GM18951 (cell line): ENCODE measurements at regions not wholly inside any gene's neighbourhood (a gene's known extent, or its start where the extent isn't known, plus 50 kb on each side); places are given as distances from the start of the nearest gene placed in this dataset.

Experiments
- POLR2A ChIP-seq: IDR thresholded peaks from 4 replicates; pipeline ENCODE4 v1.6.1; 2011; ENCODE audit warnings: mild to moderate bottlenecking; ENCODE audit not compliant: insufficient read length, insufficient read depth; ENCODE audit errors: extremely low read depth
- in situ Hi-C: fragments of 300-500 bp; cut with MboI; formaldehyde crosslinking; loops from one replicate; pipeline ENCODE4 v1.12.0; 2022; ENCODE audit warnings: low sequenced_read_pairs, mixed read lengths, inconsistent platforms; ENCODE audit not compliant: unreplicated experiment

- in situ Hi-C loops: no loop called here
- TF ChIP-seq POLR2A: no peak
These were observed 97.6 kb upstream of the BCOR start for GRCh38 chrX:40195368-40195767.

- TF ChIP-seq POLR2A: no peak
- in situ Hi-C loops: no loop called here
These were observed 94.4 kb upstream of the BCOR start for GRCh38 chrX:40192196-40192595.

GRCh38 chrX:40189637-40190036 lies 91.9 kb upstream of the BCOR start:
- in situ Hi-C loops: no loop called here
- no peak for TF ChIP-seq POLR2A

- no peak for TF ChIP-seq POLR2A
- in situ Hi-C loops: no loop called here
These were observed 91.0 kb upstream of the BCOR start for GRCh38 chrX:40188573-40189417.

- TF ChIP-seq POLR2A: no peak
- in situ Hi-C loops: no loop called here
These were observed 87.2 kb upstream of the BCOR start for GRCh38 chrX:40184968-40185367.

GRCh38 chrX:40182615-40183014 lies 84.9 kb upstream of the BCOR start:
- no peak for TF ChIP-seq POLR2A

GRCh38 chrX:40182095-40182494 lies 84.3 kb upstream of the BCOR start:
- no peak for TF ChIP-seq POLR2A
- in situ Hi-C loops: no loop called here

More at GRCh38 chrX:40182615-40183014, 84.9 kb upstream of the BCOR start:
- in situ Hi-C loops: no loop called here

- in situ Hi-C loops: no loop called here
- no peak for TF ChIP-seq POLR2A
These were observed 81.5 kb upstream of the BCOR start for GRCh38 chrX:40179283-40179682.

GRCh38 chrX:40177942-40178715 lies 80.4 kb upstream of the BCOR start:
- TF ChIP-seq POLR2A: no peak
- in situ Hi-C loops: no loop called here

- in situ Hi-C loops: no loop called here
- no peak for TF ChIP-seq POLR2A
These were observed 79.7 kb upstream of the BCOR start for GRCh38 chrX:40177489-40177888.

GRCh38 chrX:40177117-40177430 lies 79.3 kb upstream of the BCOR start:
- in situ Hi-C loops: no loop called here
- TF ChIP-seq POLR2A: no peak

GRCh38 chrX:40176351-40177116 lies 78.8 kb upstream of the BCOR start:
- in situ Hi-C loops: no loop called here
- TF ChIP-seq POLR2A: peak; percentile 46

- peak; percentile 70 for TF ChIP-seq POLR2A
- in situ Hi-C loops: no loop called here
These were observed 78.0 kb upstream of the BCOR start for GRCh38 chrX:40175511-40176350.
